ENCODE measurements at regions not wholly inside any gene's neighbourhood (a gene's known extent, or its start where the extent isn't known, plus 50 kb on each side); places are given as distances from the start of the nearest gene placed in this dataset.

- no peak overlapping the region for H4K91ac ChIP-seq (ENCODE audit: insufficient read length, low read depth, low read length)
- DNase-seq: no peak
- no peak overlapping the region for H2AFZ ChIP-seq (ENCODE audit: low read length)
- no peak overlapping the region for H4K8ac ChIP-seq (replicated peaks; ENCODE audit: insufficient read length, low read depth, low read length)
- Mint-ChIP-seq H3K4me3 (no peak overlapping the region), H3K4me1 (peaks cover 4 to 5% of the 10 kb centered on the region in 2 experiments), H3K27me3 (ENCODE audit: low read depth) (no peaks in the 10 kb centered on the region), H3K27ac (no peak overlapping the region; a peak in 1 of 7 replicates), H3K36me3 (ENCODE audit: insufficient read depth in 1 of 3, low read depth in 3 of 3) (no peaks in the 10 kb centered on the region), H3K9me3 (no peaks in the 10 kb centered on the region; a peak in 3 of 5 replicates)
- H2BK120ac ChIP-seq (ENCODE audit: low read depth, low read length, poor library complexity, severe bottlenecking): no peak overlapping the region
- no peaks in the 10 kb centered on the region for H3K79me2 ChIP-seq (ENCODE audit: insufficient read depth, low read length)
- no peaks in the 10 kb centered on the region for H3K9me3 ChIP-seq (ENCODE audit: control insufficient read depth, low read depth, low read length)
- no peak overlapping the region for H3K27ac ChIP-seq (ENCODE audit: insufficient read length, low read depth, low read length)
- no CpG with 5 or more reads among the region's 5 CpGs for WGBS (ENCODE audit: extremely low coverage, insufficient read length, low lambda C conversion rate)
- H2BK15ac ChIP-seq (ENCODE audit: low read depth, low read length): no peak overlapping the region
- no peaks in the 10 kb centered on the region for H3K23me2 ChIP-seq (ENCODE audit: insufficient read length, low read depth, low read length, poor library complexity, severe bottlenecking)
- no peak overlapping the region for H2BK20ac ChIP-seq (ENCODE audit: low read depth, low read length, poor library complexity, severe bottlenecking)
- H3T11ph ChIP-seq (ENCODE audit: low read length): no peak overlapping the region
- no peak for TF ChIP-seq CTCF (conservative IDR thresholded peaks at IDR 0.05)
- H3K79me1 ChIP-seq (ENCODE audit: insufficient read depth, low read depth, low read length, poor library complexity, severe bottlenecking): no peaks in the 10 kb centered on the region
- H3K4ac ChIP-seq (ENCODE audit: low read depth, low read length): no peak overlapping the region
- H3K9ac ChIP-seq (ENCODE audit: extremely low read depth, insufficient read length, low read length): no peak overlapping the region
- H2BK5ac ChIP-seq (ENCODE audit: insufficient read length, low read length): no peak overlapping the region
- no peaks in the 10 kb centered on the region for H3K4me1 ChIP-seq (ENCODE audit: insufficient read depth, low read length)
- no peak overlapping the region for H4K5ac ChIP-seq (ENCODE audit: insufficient read length, low read depth, low read length)
- H3K56ac ChIP-seq (ENCODE audit: insufficient read length, low read depth, low read length): no peak overlapping the region
- no peak overlapping the region for H3K18ac ChIP-seq (ENCODE audit: insufficient read length, low read depth, low read length)
- H3K23ac ChIP-seq (ENCODE audit: insufficient read length, low read depth, low read length): no peak overlapping the region
- no peak overlapping the region for H2BK12ac ChIP-seq (ENCODE audit: insufficient read length, low read depth, low read length)
- H3K27me3 ChIP-seq (ENCODE audit: insufficient read depth, low read length): no peaks in the 10 kb centered on the region
- no peak overlapping the region for H3K4me2 ChIP-seq (ENCODE audit: insufficient read depth, insufficient read length, low read length)
- no peaks in the 10 kb centered on the region for H4K20me1 ChIP-seq (ENCODE audit: control insufficient read depth, insufficient read depth, insufficient read length)
- no peak overlapping the region for H3K14ac ChIP-seq (ENCODE audit: insufficient read depth, low read length)
- no peak overlapping the region for H2AK5ac ChIP-seq (ENCODE audit: insufficient read length, low read length)
These were observed 96.2 kb upstream of the VGLL2 start for GRCh38 chr6:117169064-117169665.
